HFFc6 (cell line): ENCODE measurements at regions not wholly inside any gene's neighbourhood (a gene's known extent, or its start where the extent isn't known, plus 50 kb on each side); places are given as distances from the start of the nearest gene placed in this dataset.
A peak's percentile ranks its signal among the peaks of the same experiment; 100 is the strongest.
"Not testable (repeated sequence)": the region's sequence is repeated elsewhere in the genome, so short reads cannot be mapped to it uniquely, and the experiment has no call there.

Experiments
- DNase-seq: peaks from one replicate; pipeline ENCODE4 v3.0.0-alpha.2; 2018
- H3K27ac Mint-ChIP-seq: 2 replicates; pipeline ENCODE4 v1.8.0; 2020; ENCODE audit warnings: mild to moderate bottlenecking, mixed read lengths
- H3K27me3 Mint-ChIP-seq: 2 replicates; pipeline ENCODE4 v1.8.0; 2021; ENCODE audit warnings: mild to moderate bottlenecking, moderate library complexity, mixed read lengths; ENCODE audit not compliant: insufficient read depth
- H3K36me3 Mint-ChIP-seq: 2 replicates; pipeline ENCODE4 v1.8.0; 2021; ENCODE audit warnings: low read depth, mixed read lengths
- H3K4me1 Mint-ChIP-seq: 2 replicates; pipeline ENCODE4 v1.8.0; 2020; ENCODE audit warnings: low read depth, mixed read lengths
- H3K4me3 Mint-ChIP-seq: 2 replicates; pipeline ENCODE4 v1.8.0; 2020; ENCODE audit warnings: mild to moderate bottlenecking, moderate library complexity, mixed read lengths
- H3K9me3 Mint-ChIP-seq: 2 replicates; pipeline ENCODE4 v1.8.0; 2020; ENCODE audit warnings: mild to moderate bottlenecking, mixed read lengths
- TF ChIP-seq, protein P1 (sequence below): fragments of 200-600 bp; sonication (generic); IDR thresholded peaks from 2 replicates; pipeline ENCODE4 v1.5.0; 2021; ENCODE audit warnings: antibody characterized with exemption, mild to moderate bottlenecking

DNA sequence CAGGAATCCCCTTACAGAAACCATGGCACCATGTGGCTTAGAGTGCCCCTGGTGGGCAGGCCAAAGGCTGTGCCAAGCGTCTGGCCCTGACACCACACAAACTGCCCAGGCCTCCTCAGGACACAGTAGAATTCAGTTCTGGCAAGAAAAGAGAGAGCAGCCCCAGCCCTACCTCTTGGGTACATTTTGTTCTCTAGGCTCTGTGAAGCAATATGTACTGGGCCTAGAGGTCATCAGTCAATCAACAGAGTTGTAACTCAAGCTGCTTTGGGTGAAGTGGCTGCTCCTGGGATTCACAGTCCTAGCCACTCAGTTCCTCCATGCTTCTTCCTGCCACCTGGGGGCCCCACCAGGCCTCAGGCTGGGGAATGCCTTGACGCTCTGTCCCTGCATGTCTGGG is 158.1 kb upstream of the MAMLD1 start:
- TF ChIP-seq, protein P1, sequence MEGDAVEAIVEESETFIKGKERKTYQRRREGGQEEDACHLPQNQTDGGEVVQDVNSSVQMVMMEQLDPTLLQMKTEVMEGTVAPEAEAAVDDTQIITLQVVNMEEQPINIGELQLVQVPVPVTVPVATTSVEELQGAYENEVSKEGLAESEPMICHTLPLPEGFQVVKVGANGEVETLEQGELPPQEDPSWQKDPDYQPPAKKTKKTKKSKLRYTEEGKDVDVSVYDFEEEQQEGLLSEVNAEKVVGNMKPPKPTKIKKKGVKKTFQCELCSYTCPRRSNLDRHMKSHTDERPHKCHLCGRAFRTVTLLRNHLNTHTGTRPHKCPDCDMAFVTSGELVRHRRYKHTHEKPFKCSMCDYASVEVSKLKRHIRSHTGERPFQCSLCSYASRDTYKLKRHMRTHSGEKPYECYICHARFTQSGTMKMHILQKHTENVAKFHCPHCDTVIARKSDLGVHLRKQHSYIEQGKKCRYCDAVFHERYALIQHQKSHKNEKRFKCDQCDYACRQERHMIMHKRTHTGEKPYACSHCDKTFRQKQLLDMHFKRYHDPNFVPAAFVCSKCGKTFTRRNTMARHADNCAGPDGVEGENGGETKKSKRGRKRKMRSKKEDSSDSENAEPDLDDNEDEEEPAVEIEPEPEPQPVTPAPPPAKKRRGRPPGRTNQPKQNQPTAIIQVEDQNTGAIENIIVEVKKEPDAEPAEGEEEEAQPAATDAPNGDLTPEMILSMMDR, result no peak
- no peak overlapping the region for H3K4me3 Mint-ChIP-seq
- no peaks in the 10 kb centered on the region for H3K36me3 Mint-ChIP-seq
- peaks cover 2% of the 10 kb centered on the region; the same call in 1 of the 2 replicates for H3K27me3 Mint-ChIP-seq
- peaks cover 31% of the 10 kb centered on the region for H3K4me1 Mint-ChIP-seq
- H3K27ac Mint-ChIP-seq, result no peak overlapping the region
- DNase-seq, result no peak
- no peaks in the 10 kb centered on the region for H3K9me3 Mint-ChIP-seq

DNA sequence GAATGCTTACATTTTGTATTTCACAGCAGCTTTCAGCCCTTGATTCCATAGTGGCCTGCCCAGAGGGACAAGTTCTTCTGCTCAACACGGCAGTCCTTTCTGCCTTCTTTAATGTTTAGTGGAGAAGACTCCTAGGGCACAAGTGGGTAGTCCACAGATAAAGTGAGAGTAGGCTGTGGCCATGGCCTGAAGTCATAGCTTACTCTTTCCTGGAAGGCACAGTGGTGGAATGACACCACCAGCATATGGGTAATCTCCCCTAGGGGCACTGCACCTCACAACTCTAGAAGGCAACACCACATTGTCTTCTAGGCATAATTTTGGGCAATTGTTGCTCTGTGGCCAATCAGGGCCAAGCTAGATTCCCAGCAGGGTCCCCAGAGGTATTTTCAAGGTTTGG is 155.4 kb upstream of the MAMLD1 start:
- TF ChIP-seq, protein P1, result no peak
- H3K36me3 Mint-ChIP-seq, result no peaks in the 10 kb centered on the region
- H3K9me3 Mint-ChIP-seq, result no peaks in the 10 kb centered on the region
- peaks cover 16% of the 10 kb centered on the region for H3K4me1 Mint-ChIP-seq
- DNase-seq, result no peak
- peaks cover 2% of the 10 kb centered on the region; the same call in 1 of the 2 replicates for H3K27me3 Mint-ChIP-seq
- H3K4me3 Mint-ChIP-seq, result no peak overlapping the region
- no peak overlapping the region for H3K27ac Mint-ChIP-seq

DNA sequence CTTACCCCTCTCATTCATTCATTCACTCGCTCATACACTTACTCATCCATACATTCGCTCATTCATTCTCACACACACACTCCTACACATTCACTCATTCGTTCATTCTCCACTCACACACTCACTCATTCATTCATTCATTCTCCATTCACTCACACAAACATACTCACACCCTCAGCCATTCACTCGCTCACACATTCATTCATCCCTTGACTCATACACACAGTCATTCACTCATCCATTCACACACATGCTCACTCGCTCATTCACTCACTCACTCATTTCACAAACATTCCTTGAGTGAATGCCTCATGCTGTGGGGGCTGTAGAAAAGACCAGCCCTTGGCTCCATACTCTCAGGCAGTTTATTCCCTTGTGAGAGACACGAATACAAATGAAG is 151.1 kb upstream of the MAMLD1 start:
- TF ChIP-seq, protein P1, result no peak
- Mint-ChIP-seq H3K4me1 (peaks cover 20% of the 10 kb centered on the region), H3K9me3 (no peaks in the 10 kb centered on the region), H3K4me3 (no peak overlapping the region), H3K27ac (peak overlapping the region; percentile 4; the same call in 1 of the 2 replicates), H3K27me3 (peaks cover 2% of the 10 kb centered on the region; the same call in 1 of the 2 replicates), H3K36me3 (no peaks in the 10 kb centered on the region)
- peak; percentile 9 for DNase-seq

DNA sequence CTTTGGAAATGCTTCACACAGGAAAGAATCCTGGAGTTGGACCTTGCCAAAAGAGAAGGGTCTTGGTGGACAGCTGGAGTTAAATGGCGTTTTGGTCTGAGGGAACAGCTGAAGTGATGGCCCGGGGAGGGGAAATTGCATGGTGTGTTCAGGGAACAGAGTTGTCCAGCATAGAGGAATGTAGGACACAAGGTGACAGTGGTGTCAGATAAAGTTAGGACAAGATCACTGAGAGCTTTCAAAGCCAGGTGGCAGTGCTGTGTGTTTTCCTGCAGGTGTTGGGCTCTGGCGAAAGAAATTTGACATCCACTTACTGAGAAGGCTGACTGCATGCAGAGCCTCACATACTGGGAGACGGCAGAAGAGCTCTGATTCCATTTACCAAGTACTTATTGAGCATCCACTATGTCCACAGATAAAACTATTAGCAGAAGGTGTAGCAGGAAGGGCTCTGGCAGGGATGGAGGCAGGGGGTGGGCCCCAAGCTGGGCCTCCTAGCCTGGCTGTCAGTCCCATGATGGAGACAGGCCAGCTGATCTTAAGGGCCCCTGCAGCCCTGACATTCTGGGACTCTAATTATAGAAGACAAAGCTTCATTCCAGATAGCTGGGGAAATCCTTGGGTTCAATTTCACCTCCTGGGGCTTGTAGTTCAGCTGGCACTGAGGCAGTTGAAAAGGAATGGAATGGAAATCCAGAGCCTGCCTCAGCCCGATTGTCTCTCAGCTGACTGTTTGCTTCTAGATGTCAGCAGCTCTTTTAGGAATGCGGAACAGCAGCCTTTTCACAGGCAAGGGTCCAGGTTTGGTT is 150.2 kb upstream of the MAMLD1 start:
- Mint-ChIP-seq H3K36me3 (no peaks in the 10 kb centered on the region), H3K4me1 (peaks cover 20% of the 10 kb centered on the region), H3K9me3 (no peaks in the 10 kb centered on the region), H3K4me3 (no peak overlapping the region), H3K27ac (peak overlapping the region; percentile 54), H3K27me3 (peaks cover 2% of the 10 kb centered on the region; the same call in 1 of the 2 replicates)
- TF ChIP-seq, protein P1, result no peak
- DNase-seq, result no peak

DNA sequence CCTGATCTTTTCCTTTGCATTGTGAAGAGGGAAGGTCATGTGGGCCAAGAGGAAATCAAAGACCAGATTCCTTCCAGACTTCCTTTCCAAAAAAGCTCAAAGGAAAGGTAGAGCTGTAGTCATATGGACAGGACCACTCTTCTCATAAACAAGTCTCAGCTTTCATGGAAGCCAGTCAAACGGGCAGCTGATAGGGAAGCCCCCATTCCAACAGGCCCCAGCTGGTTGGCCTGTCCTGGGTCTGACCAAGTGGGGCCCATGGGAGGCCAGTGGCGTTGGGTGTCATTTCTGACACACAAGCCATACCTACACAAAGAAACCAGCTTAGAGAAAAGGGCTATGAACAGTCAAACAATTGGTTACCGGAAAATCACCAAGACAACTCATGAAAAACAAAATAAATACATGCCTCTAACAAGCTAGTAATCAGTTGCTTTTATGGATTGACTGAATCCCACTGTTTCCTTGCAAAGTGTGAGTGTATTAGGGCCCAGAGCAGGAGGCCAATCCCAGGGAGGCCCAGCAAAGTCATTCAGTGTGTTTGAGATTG is 149.6 kb upstream of the MAMLD1 start:
- H3K27me3 Mint-ChIP-seq, result peaks cover 2% of the 10 kb centered on the region; the same call in 1 of the 2 replicates
- H3K4me3 Mint-ChIP-seq, result no peak overlapping the region
- peaks cover 20% of the 10 kb centered on the region for H3K4me1 Mint-ChIP-seq
- DNase-seq, result no peak
- no peaks in the 10 kb centered on the region for H3K9me3 Mint-ChIP-seq
- no peaks in the 10 kb centered on the region for H3K36me3 Mint-ChIP-seq
- H3K27ac Mint-ChIP-seq, result peak overlapping the region; percentile 54; the same call in 1 of the 2 replicates
- TF ChIP-seq, protein P1, result no peak

DNA sequence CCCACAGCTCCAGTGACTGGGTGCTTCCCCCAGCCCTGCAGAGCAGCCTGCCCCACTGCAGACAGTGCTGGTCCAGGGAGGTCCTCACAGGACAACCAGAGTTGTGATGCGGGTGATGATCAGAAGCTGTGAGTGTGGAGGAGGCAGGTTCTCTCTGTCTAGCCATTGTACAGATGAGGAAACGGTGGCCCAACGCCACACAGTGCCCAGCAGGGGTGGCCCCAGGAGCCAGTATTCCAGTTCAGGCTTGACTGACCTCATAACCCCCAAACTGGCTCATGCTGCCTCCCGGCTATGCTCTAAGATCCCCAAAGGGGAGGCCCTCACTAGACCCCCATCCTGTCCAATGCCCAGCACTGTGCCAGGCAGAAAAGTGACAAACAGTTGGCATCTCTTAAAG is 147.1 kb upstream of the MAMLD1 start:
- not testable (repeated sequence) for H3K4me3 Mint-ChIP-seq, H3K36me3 Mint-ChIP-seq, DNase-seq, H3K27me3 Mint-ChIP-seq, H3K27ac Mint-ChIP-seq, H3K9me3 Mint-ChIP-seq
- peaks cover 28% of the 10 kb centered on the region for H3K4me1 Mint-ChIP-seq
